NCI-H510A treated with DMSO at 0.1 percent for 48 hours (cell line): ENCODE measurements at regions not wholly inside any gene's neighbourhood (a gene's known extent, or its start where the extent isn't known, plus 50 kb on each side); places are given as distances from the start of the nearest gene placed in this dataset.
"Not testable (repeated sequence)": the region's sequence is repeated elsewhere in the genome, so short reads cannot be mapped to it uniquely, and the experiment has no call there.

Experiments used
- DNase-seq: peaks from one replicate; lab custom pipeline; 2025; lab: John Stamatoyannopoulos, UW

DNA sequence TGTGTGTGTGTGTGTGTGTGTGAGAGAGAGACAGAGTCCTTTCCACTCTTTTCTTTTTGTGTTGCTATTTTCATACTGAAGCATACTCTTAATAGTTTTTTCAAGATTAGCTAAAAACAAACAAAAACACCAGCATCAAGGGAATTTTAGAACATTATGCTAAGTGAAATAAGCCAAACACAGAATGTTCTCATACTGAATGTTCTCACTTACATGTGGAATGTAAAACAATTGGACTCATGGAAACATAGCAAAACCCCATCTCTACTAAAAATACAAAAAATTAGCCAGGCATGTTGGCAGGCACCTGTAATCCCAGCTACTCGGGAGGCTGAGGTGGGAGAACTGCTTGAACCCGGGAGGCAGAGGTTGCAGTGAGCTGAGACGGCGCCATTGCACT, 193.4 kb downstream of the XPNPEP1 start:
- not testable (repeated sequence) for DNase-seq

DNA sequence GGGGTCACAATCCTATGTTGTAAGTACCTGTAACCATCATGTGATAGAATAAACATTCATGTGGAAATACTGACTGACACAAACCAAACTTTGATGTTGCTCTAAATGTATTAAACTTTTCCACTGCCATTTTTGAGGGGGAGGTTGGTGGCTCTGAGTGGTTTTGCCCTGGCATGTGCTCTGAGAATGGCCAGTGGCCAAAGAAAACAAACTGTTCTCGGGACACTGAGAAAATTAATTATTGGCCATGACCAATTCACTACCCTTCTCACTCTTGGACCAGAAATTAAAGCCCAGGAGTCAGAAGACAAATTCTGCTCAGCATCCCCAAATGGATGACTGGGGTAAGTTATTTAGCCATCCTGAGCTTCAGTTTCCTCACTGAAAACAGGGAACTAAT, 195.9 kb downstream of the XPNPEP1 start:
- DNase-seq: no peak

GRCh38 chr10:109726473-109726872, 196.8 kb downstream of the XPNPEP1 start:
- DNase-seq: no peak

DNA sequence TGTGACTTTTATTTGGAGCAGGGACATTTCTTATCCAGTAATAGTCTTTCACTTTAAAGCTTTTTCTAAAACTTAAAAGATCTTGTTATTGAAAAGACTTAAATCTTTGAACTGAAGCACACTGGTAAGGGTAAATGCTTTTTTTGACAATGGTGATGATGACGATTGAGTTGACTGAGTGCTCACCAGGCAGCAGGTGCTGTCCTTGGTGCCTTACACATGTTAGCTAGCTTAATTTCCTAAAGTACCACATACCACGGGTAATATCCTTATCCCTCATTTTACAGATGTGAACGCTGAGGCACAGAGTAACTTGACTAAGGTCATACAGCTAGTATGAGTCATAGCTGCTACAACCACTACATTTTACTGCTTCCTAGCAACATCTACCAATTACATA, 200.0 kb downstream of the XPNPEP1 start:
- DNase-seq: no peak

- DNase-seq: no peak
Observed at GRCh38 chr10:109721453-109722064, 201.8 kb downstream of the XPNPEP1 start.

DNA sequence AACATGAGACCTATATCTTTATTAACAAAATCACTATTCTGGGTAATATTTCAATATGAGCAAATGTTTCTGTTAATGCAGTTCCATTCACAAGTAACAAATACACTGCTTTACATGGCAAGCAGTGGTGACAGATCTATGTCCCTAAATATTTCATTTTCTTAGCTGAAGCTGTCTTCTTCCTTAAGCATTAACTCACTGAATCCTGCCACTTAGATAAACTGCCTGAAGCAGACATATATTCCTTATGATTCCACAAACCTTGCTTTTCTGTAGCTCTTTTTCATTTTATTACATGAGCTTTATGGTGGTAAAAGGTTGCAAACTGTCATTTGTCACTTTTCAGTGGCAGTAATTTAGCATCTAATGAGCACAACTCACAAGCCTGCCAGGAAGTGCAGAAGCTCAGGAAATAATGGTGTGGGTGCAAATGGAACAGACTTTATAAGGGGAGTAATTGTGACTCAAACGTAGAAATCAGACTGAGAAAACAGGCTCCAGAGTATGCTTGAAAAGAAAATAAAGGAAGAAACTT, 217.2 kb downstream of the XPNPEP1 start:
- no peak for DNase-seq

- no peak for DNase-seq
Observed at GRCh38 chr10:109701633-109702215, 221.6 kb downstream of the XPNPEP1 start.

- DNase-seq: no peak
Observed at GRCh38 chr10:109698882-109699664, 224.2 kb downstream of the XPNPEP1 start.

- no peak for DNase-seq
Observed at GRCh38 chr10:109698086-109698485, 225.2 kb downstream of the XPNPEP1 start.

DNA sequence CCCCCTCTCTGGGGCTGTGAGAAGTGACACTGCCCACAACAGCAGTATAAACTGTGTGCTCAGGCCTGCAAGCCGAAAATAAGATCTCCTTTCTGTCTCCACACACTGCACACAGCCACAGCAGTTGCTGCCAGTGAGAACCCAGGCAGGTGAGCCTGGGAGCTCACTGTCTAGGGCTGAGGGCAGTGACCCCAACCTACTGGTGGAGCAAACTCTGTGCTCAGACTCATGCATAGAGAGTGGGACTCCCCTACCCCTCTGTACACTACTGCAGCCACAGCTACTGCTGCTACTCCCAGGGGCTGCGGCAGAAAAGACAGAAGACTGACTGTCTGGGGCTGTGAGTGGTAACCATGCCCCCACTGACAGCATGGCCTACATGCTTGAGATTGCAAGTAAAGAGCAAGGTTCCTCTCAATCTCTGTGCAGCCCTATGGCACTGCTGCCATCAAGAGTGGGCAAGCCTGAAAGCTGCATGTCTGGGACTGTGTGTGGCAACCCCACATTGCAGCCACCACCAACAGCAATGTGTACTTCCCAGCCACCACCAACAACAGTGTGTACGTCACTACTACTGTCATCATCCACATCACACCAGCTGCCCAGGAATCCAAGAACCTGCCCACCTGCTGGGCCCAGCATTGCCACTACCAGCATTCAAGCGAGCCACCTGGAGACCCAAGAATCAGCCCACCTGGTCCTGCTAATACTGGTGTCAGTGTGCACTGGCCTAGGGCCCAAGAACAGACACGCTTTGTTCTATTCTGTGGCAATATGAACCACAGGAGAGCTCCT, 226.1 kb downstream of the XPNPEP1 start:
- DNase-seq: no peak

GRCh38 chr10:109696462-109696861, 226.8 kb downstream of the XPNPEP1 start:
- DNase-seq: no peak

DNA sequence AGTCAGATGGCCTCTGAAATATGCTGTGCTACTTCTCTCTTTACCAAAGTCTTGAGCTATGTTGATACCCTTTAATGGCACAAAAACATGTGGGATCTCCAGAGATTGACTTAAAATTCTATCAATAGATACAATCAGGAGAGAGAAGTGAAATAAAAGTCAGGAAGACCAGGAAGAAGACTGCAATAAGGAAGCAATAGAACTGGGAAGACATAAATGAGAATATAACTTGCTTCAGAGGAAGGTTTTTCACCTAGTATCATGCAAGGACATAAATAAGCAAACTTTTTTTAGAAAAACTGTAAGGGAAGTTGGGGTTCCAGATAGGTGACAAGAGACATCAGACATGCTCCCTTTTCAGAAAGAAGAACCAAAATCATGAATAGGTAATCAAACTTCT, 227.3 kb downstream of the XPNPEP1 start:
- no peak for DNase-seq

DNA sequence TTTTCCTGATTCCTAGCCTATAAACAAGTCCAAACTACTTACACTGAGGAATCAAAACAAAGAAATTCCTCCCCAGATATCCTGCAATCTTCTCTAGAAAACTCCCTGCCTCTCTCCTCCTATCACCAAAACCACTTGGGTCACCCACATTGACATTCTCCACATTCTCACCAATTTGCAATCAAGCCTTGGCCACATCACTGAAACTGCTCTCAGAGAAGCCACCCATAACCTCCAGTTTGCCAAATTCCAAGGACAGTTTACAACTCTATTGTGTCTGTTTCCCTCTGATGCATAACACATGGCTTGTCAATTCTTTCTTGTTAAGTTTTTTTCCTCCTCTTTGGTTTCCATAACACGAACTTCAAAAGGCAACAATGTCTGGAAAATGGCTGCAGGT, 233.5 kb downstream of the XPNPEP1 start:
- no peak for DNase-seq

- no peak for DNase-seq
Observed at GRCh38 chr10:109679478-109679877, 243.8 kb downstream of the XPNPEP1 start.

DNA sequence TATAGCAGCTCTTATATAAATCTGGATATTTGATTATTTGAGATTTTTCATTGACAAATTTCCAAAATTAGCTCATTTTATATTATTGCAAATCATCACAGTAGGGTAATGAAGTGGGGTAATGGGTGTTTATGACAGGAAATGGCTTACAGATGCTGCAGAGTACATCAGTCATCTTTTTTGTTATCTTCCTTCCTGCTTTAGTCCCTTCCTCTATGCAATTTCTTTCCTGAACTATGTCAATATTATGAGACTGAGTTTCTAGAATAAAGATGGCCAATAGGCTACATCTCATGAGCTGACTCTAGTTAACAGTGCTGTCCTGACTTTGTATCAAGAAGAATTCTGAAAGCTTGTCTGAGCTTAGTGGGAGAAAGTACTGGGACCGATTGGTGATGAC, 244.5 kb downstream of the XPNPEP1 start:
- DNase-seq: no peak

- DNase-seq: no peak
Observed at GRCh38 chr10:109676703-109677102, 246.6 kb downstream of the XPNPEP1 start.

GRCh38 chr10:109668703-109669102, 254.6 kb downstream of the XPNPEP1 start:
- no peak for DNase-seq

GRCh38 chr10:109668154-109668665, 255.1 kb downstream of the XPNPEP1 start:
- no peak for DNase-seq

GRCh38 chr10:109665321-109665720, 258.0 kb downstream of the XPNPEP1 start:
- DNase-seq: no peak

GRCh38 chr10:109664554-109664953, 258.8 kb downstream of the XPNPEP1 start:
- no peak for DNase-seq

DNA sequence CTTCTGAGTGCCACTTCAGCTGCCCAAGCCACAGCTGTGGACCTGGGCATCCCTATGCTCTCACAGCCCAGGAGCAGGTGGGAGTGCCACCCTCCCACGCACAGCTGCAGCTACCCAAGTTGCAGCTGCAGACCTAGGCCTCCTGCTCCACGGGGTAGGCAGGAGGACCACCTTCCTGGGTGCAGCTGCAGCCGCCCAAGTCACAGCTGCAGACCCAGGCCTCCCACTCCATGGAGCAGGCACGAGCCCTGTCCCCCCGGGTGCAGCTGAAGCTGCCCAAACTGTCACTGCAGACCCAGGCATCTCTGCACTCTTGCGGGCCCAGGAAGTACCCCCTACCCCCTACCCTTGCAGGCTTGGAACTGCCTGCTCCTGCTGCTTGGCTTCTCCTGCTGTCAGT, 260.2 kb downstream of the XPNPEP1 start:
- DNase-seq: no peak

DNA sequence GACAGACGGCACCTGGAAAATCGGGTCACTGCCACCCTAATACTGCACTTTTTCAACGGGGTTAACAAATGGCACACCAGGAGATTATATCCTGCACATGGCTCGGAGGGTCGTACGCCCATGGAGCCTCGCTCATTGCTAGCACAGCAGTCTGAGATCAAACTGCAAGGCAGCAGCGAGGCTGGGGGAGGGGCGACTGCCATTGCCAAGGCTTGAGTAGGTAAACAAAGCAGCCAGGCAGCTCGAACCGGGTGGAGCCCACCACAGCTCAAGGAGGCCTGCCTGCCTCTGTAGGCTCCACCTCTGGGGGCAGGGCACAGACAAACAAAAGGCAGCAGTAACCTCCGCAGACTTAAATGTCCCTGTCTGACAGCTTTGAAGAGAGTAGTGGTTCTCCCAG, 270.7 kb downstream of the XPNPEP1 start:
- not testable (repeated sequence) for DNase-seq
